H1 (cell line): ENCODE measurements at regions not wholly inside any gene's neighbourhood (a gene's known extent, or its start where the extent isn't known, plus 50 kb on each side); places are given as distances from the start of the nearest gene placed in this dataset.

Source experiments
- CTCF ChIA-PET: fragments of 300-600 bp; sonication (Branson Sonifier 250); formaldehyde crosslinking; loops from one replicate; lab custom pipeline; 2021; ENCODE audit not compliant: partially characterized antibody; lab: Charles Lee
- POLR2A ChIA-PET: fragments of 300-600 bp; sonication (Branson Sonifier 250); formaldehyde crosslinking; loops from one replicate; lab custom pipeline; 2021; ENCODE audit warnings: inconsistent platforms; ENCODE audit not compliant: partially characterized antibody; lab: Charles Lee
- DNase-seq, 2 experiments: peaks; one replicate each; pipeline versions ENCODE4 v3.0.0 to v3.0.0-alpha.2; 2010 to 2022; ENCODE audit warnings: low spot score in 2 of 2, low read depth in 1 of 2, mixed read lengths in 1 of 2
- FAIRE-seq: peaks from 2 replicates; lab custom pipeline; 2011; peaks lifted over from hg19 to GRCh38; lab: Jason Lieb, UNC
- H2AFZ ChIP-seq: 2 replicates; pipeline ENCODE4 v1.8.1; 2012; ENCODE audit warnings: low read length, inconsistent platforms
- H2AK5ac ChIP-seq: 2 replicates; pipeline ENCODE4 v1.6.1; 2013; ENCODE audit warnings: low read depth, low read length
- H2BK120ac ChIP-seq: replicated peaks from 2 replicates; pipeline ENCODE3; 2013; ENCODE audit warnings: low read depth, low read length, inconsistent platforms
- H2BK12ac ChIP-seq: 2 replicates; pipeline ENCODE4 v1.6.1; 2013; ENCODE audit warnings: low read depth, low read length
- H2BK15ac ChIP-seq: 2 replicates; pipeline ENCODE4 v1.6.1; 2013; ENCODE audit warnings: low read length
- H2BK20ac ChIP-seq: 2 replicates; pipeline ENCODE4 v1.6.1; 2013; ENCODE audit warnings: low read length
- H2BK5ac ChIP-seq: 2 replicates; pipeline ENCODE4 v1.6.1; 2013; ENCODE audit warnings: low read depth, low read length
- H3K14ac ChIP-seq: 2 replicates; pipeline ENCODE4 v1.6.1; 2013; ENCODE audit warnings: inconsistent platforms; ENCODE audit not compliant: insufficient read length
- H3K18ac ChIP-seq: 2 replicates; pipeline ENCODE4 v1.6.1; 2013; ENCODE audit warnings: low read length; ENCODE audit errors: extremely low read depth
- H3K23ac ChIP-seq: 2 replicates; pipeline ENCODE4 v1.6.1; 2013; ENCODE audit warnings: inconsistent platforms; ENCODE audit not compliant: insufficient read length
- H3K23me2 ChIP-seq: 2 replicates; pipeline ENCODE4 v1.6.1; 2013; ENCODE audit warnings: low read depth, low read length
- H3K27ac ChIP-seq: 2 replicates; pipeline ENCODE4 v1.6.1; 2011; ENCODE audit warnings: low read depth, low read length, inconsistent platforms
- H3K27me3 ChIP-seq, 4 experiments: replicated peaks in 1 of 4; 1 replicate in 1 of 4; 2 replicates in 3 of 4; pipeline versions ENCODE4 v1.6.1 to v1.8.1; 2011 to 2013; ENCODE audit warnings: low read length in 3 of 4, mild to moderate bottlenecking in 3 of 4, inconsistent platforms in 2 of 4, mixed read lengths in 2 of 4, moderate library complexity in 1 of 4; ENCODE audit not compliant: control insufficient read depth in 3 of 4, insufficient read depth in 3 of 4; ENCODE audit errors: extremely low read depth in 1 of 4
- H3K36me3 ChIP-seq, 4 experiments: 2 replicates each; pipeline versions ENCODE4 v1.6.1 to v1.8.1; 2011 to 2013; ENCODE audit warnings: mild to moderate bottlenecking in 4 of 4, low read length in 3 of 4, moderate library complexity in 2 of 4, control low read depth in 1 of 4, inconsistent platforms in 1 of 4; ENCODE audit not compliant: insufficient read depth in 4 of 4, control insufficient read depth in 2 of 4
- H3K4ac ChIP-seq: replicated peaks from 2 replicates; pipeline ENCODE3; 2013; ENCODE audit warnings: low read length, low read depth, mixed read lengths, inconsistent platforms; ENCODE audit not compliant: insufficient read length
- H3K4me1 ChIP-seq, 4 experiments: replicated peaks in 1 of 4; 1 replicate in 1 of 4; 2 replicates in 3 of 4; pipeline versions ENCODE4 v1.6.1 to v1.8.1; 2011 to 2013; ENCODE audit warnings: low read length in 3 of 4, inconsistent platforms in 2 of 4, mixed read lengths in 1 of 4; ENCODE audit not compliant: insufficient read depth in 4 of 4, control insufficient read depth in 3 of 4
- H3K4me2 ChIP-seq, 2 experiments: 2 replicates each; pipeline versions ENCODE4 v1.6.1 to v1.8.1; 2011 to 2013; ENCODE audit warnings: low read depth in 2 of 2, low read length in 2 of 2, control low read depth in 1 of 2, inconsistent platforms in 1 of 2, mild to moderate bottlenecking in 1 of 2; ENCODE audit not compliant: insufficient read depth in 1 of 2
- H3K4me3 ChIP-seq, 4 experiments: fragments of 200-600, 300-600 bp in 1 of 4; sonication (generic), shearing (Covaris generic), sonication (Bioruptor Twin) in 1 of 4; 2 replicates each; pipeline versions ENCODE4 v1.5.1 to v1.8.1; 2011 to 2016; ENCODE audit warnings: low read length in 4 of 4, low read depth in 3 of 4, control low read depth in 2 of 4, inconsistent platforms in 2 of 4, mild to moderate bottlenecking in 2 of 4, mixed read lengths in 1 of 4, moderate library complexity in 1 of 4; ENCODE audit not compliant: insufficient read depth in 2 of 4; ENCODE audit errors: extremely low read depth in 1 of 4
- H3K56ac ChIP-seq: replicated peaks from 2 replicates; pipeline ENCODE3; 2013; ENCODE audit warnings: low read depth, mild to moderate bottlenecking, mixed read lengths, low read length, inconsistent platforms; ENCODE audit not compliant: insufficient read length
- H3K79me1 ChIP-seq: 2 replicates; pipeline ENCODE4 v1.6.1; 2013; ENCODE audit warnings: low read depth, low read length, control low read depth
- H3K79me2 ChIP-seq, 2 experiments: 2 replicates each; pipeline versions ENCODE4 v1.6.1 to v1.8.1; 2012 to 2013; ENCODE audit warnings: low read length in 2 of 2, mild to moderate bottlenecking in 2 of 2, inconsistent platforms in 1 of 2; ENCODE audit not compliant: insufficient read depth in 2 of 2, control insufficient read depth in 1 of 2
- H3K9ac ChIP-seq, 4 experiments: replicated peaks in 1 of 4; 1 replicate in 1 of 4; 2 replicates in 3 of 4; pipeline versions ENCODE4 v1.6.1 to v1.8.1; 2011 to 2013; ENCODE audit warnings: low read depth in 3 of 4, low read length in 3 of 4, control low read depth in 2 of 4, mild to moderate bottlenecking in 2 of 4, moderate library complexity in 2 of 4, inconsistent platforms in 1 of 4; ENCODE audit errors: extremely low read depth in 1 of 4
- H3K9me3 ChIP-seq, 2 experiments: 2 replicates each; pipeline versions ENCODE4 v1.6.1 to v1.8.1; 2012 to 2013; ENCODE audit warnings: mild to moderate bottlenecking in 2 of 2, moderate library complexity in 2 of 2, control low read depth in 1 of 2, inconsistent platforms in 1 of 2, low read depth in 1 of 2, low read length in 1 of 2, mixed read lengths in 1 of 2; ENCODE audit not compliant: insufficient read depth in 2 of 2
- H4K20me1 ChIP-seq, 2 experiments: replicated peaks in 1 of 2; 2 replicates each; pipeline versions ENCODE3 to v1.8.1; 2011 to 2013; ENCODE audit warnings: inconsistent platforms in 2 of 2, low read length in 2 of 2, mild to moderate bottlenecking in 1 of 2; ENCODE audit not compliant: insufficient read depth in 2 of 2, control insufficient read depth in 1 of 2
- H4K5ac ChIP-seq: 2 replicates; pipeline ENCODE4 v1.6.1; 2013; ENCODE audit warnings: low read length, low read depth, mixed read lengths, inconsistent platforms; ENCODE audit not compliant: insufficient read length
- H4K8ac ChIP-seq: 2 replicates; pipeline ENCODE4 v1.8.0; 2013; ENCODE audit warnings: mild to moderate bottlenecking, moderate library complexity, low read length, inconsistent platforms; ENCODE audit not compliant: insufficient read depth; ENCODE audit errors: extremely low read depth
- H4K91ac ChIP-seq: replicated peaks from 2 replicates; pipeline ENCODE3; 2013; ENCODE audit warnings: low read length, mixed read lengths, inconsistent platforms; ENCODE audit not compliant: insufficient read length
- ATF2 ChIP-seq: IDR thresholded peaks from 2 replicates; pipeline ENCODE4 v1.6.1; 2012; ENCODE audit warnings: low read length, inconsistent platforms
- CEBPB ChIP-seq: IDR thresholded peaks from 2 replicates; pipeline ENCODE4 v1.6.1; 2012; ENCODE audit warnings: low read depth, low read length
- CREB1 ChIP-seq: IDR thresholded peaks from 2 replicates; pipeline ENCODE4 v1.6.1; 2012; ENCODE audit warnings: inconsistent platforms
- CTBP2 ChIP-seq: IDR thresholded peaks from 2 replicates; pipeline ENCODE4 v1.7.0; 2011; ENCODE audit warnings: borderline replicate concordance, mild to moderate bottlenecking, moderate library complexity, mixed read lengths, low read length; ENCODE audit not compliant: insufficient read depth, insufficient read length
- CTCF ChIP-seq, 3 experiments: IDR thresholded peaks; 1 replicate in 2 of 3; 2 replicates in 1 of 3; pipeline versions ENCODE4 v1.5.1 to v1.6.1; 2011; ENCODE audit warnings: low read length in 3 of 3, mild to moderate bottlenecking in 3 of 3, inconsistent platforms in 2 of 3, low read depth in 1 of 3, moderate library complexity in 1 of 3; ENCODE audit not compliant: insufficient read depth in 1 of 3; ENCODE audit errors: control extremely low read depth in 1 of 3
- EGR1 ChIP-seq: IDR thresholded peaks from 2 replicates; pipeline ENCODE4 v1.6.1; 2011; ENCODE audit warnings: low read depth, low read length, borderline replicate concordance
- POLR2AphosphoS5 ChIP-seq: IDR thresholded peaks from 2 replicates; pipeline ENCODE4 v1.6.1; 2011; ENCODE audit warnings: low read depth, low read length
- SIRT6 ChIP-seq: IDR thresholded peaks from one replicate; pipeline ENCODE4 v1.7.1; 2012; ENCODE audit warnings: low read length, inconsistent platforms
- SP1 ChIP-seq: IDR thresholded peaks from 2 replicates; pipeline ENCODE4 v1.6.1; 2011; ENCODE audit warnings: low read depth, low read length
- TBP ChIP-seq: IDR thresholded peaks from 2 replicates; pipeline ENCODE4 v1.6.1; 2011; ENCODE audit warnings: low read depth, low read length, improper control_type of control experiment
- TCF12 ChIP-seq: IDR thresholded peaks from 2 replicates; pipeline ENCODE4 v1.6.1; 2011; ENCODE audit warnings: low read depth, mild to moderate bottlenecking, low read length
- TEAD4 ChIP-seq: IDR thresholded peaks from 2 replicates; pipeline ENCODE4 v1.6.1; 2012; ENCODE audit warnings: low read depth, low read length, inconsistent platforms, mixed read lengths
- ZNF274 ChIP-seq: IDR thresholded peaks from 2 replicates; pipeline ENCODE4 v1.7.0; 2012; ENCODE audit warnings: low read length, borderline replicate concordance; ENCODE audit errors: extremely low read depth

- no peak overlapping the region for H3K14ac ChIP-seq
- H3K4me2 ChIP-seq: no peak overlapping the region
- no peak overlapping the region for H2BK12ac ChIP-seq
- H2BK120ac ChIP-seq: no peak overlapping the region
- H3K9me3 ChIP-seq: no peaks in the 10 kb centered on the region
- no peak overlapping the region for H3K56ac ChIP-seq
- no peak overlapping the region for H2BK15ac ChIP-seq
- H2AFZ ChIP-seq: no peak overlapping the region
- H3K23ac ChIP-seq: no peak overlapping the region
- no peaks in the 10 kb centered on the region for H3K79me1 ChIP-seq
- POLR2A ChIA-PET: no interaction called here
- H3K4me1 ChIP-seq: no peaks in the 10 kb centered on the region
- H3K36me3 ChIP-seq: no peaks in the 10 kb centered on the region
- no peak overlapping the region for H4K8ac ChIP-seq
- no peak overlapping the region for H3K4me3 ChIP-seq
- CTCF ChIA-PET: no interaction called here
- H3K18ac ChIP-seq: no peak overlapping the region
- FAIRE-seq: no peak
- H3K27ac ChIP-seq: no peak overlapping the region
- H3K27me3 ChIP-seq: no peaks in the 10 kb centered on the region
- no peak overlapping the region for H4K91ac ChIP-seq
- H2BK5ac ChIP-seq: no peak overlapping the region
- no peaks in the 10 kb centered on the region for H4K20me1 ChIP-seq
- no peak overlapping the region for H3K9ac ChIP-seq
- no peak overlapping the region for H2BK20ac ChIP-seq
- H3K4ac ChIP-seq: no peak overlapping the region
- H3K23me2 ChIP-seq: no peaks in the 10 kb centered on the region
- DNase-seq: no peak
- no peak overlapping the region for H4K5ac ChIP-seq
- no peaks in the 10 kb centered on the region for H3K79me2 ChIP-seq
- no peak overlapping the region for H2AK5ac ChIP-seq
- no peak for TF ChIP-seq CTBP2
- no peak for TF ChIP-seq CREB1
- no peak for TF ChIP-seq CEBPB
- TF ChIP-seq TBP: no peak
- TF ChIP-seq ZNF274: no peak
- no peak for TF ChIP-seq SIRT6
- no peak for TF ChIP-seq TEAD4
- TF ChIP-seq TCF12: no peak
- no peak for TF ChIP-seq EGR1
- TF ChIP-seq SP1: no peak
- TF ChIP-seq ATF2: no peak
- TF ChIP-seq POLR2AphosphoS5: no peak
- TF ChIP-seq CTCF (IDR thresholded peaks at IDR 0.05; ENCODE audit: control extremely low read depth in 1 of 3, insufficient read depth in 1 of 3, low read depth in 1 of 3, low read length in 3 of 3): no peak
These were observed 169.2 kb upstream of the SEMA3A start for GRCh38 chr7:84363741-84364140.
